Subcutaneous abdominal adipose tissue (tissue), 5 donors: ENCODE measurements at regions not wholly inside any gene's neighbourhood (a gene's known extent, or its start where the extent isn't known, plus 50 kb on each side); places are given as distances from the start of the nearest gene placed in this dataset.
"Not testable (repeated sequence)": the region's sequence is repeated elsewhere in the genome, so short reads cannot be mapped to it uniquely, and the experiment has no call there.

Experiments used
- H3K27ac ChIP-seq: one replicate; pipeline ENCODE4 v1.7.0; 2013; ENCODE audit warnings: low read depth, mild to moderate bottlenecking, inconsistent platforms, low read length, moderate library complexity
- H3K27me3 ChIP-seq, 5 donors: one replicate each; pipeline ENCODE4 v1.7.0; 2013; ENCODE audit warnings: low read length in 5 of 5, inconsistent platforms in 1 of 5; ENCODE audit not compliant: control insufficient read depth in 5 of 5, insufficient read depth in 4 of 5
- H3K36me3 ChIP-seq, 5 donors: one replicate each; pipeline ENCODE4 v1.7.0; 2013; ENCODE audit warnings: low read length in 5 of 5; ENCODE audit not compliant: control insufficient read depth in 5 of 5, insufficient read depth in 5 of 5
- H3K4me1 ChIP-seq, 5 donors: one replicate each; pipeline ENCODE4 v1.7.0; 2013; ENCODE audit warnings: low read length in 5 of 5, mild to moderate bottlenecking in 3 of 5, moderate library complexity in 1 of 5; ENCODE audit not compliant: control insufficient read depth in 5 of 5, insufficient read depth in 5 of 5
- H3K4me3 ChIP-seq, 5 donors: one replicate each; pipeline ENCODE4 v1.7.0; 2013; ENCODE audit warnings: low read length in 5 of 5, low read depth in 1 of 5
- H3K9ac ChIP-seq, 5 donors: one replicate each; pipeline ENCODE4 v1.7.0; 2013; ENCODE audit warnings: low read length in 5 of 5, mild to moderate bottlenecking in 4 of 5, moderate library complexity in 3 of 5
- H3K9me3 ChIP-seq, 5 donors: one replicate each; pipeline ENCODE4 v1.7.0; 2013; ENCODE audit warnings: low read length in 5 of 5; ENCODE audit not compliant: control insufficient read depth in 5 of 5
- donor health status: healthy.
- donor health status: healthy.
- donor health status: healthy.
- donor health status: healthy.
- donor health status: healthy.

GRCh38 chr9:118670011-118670953 lies 699.0 kb downstream of the BRINP1 start:
- H3K9me3 ChIP-seq: no peaks in the 10 kb centered on the region
- H3K27ac ChIP-seq: no peak overlapping the region
- H3K27me3 ChIP-seq: no peaks in the 10 kb centered on the region
- H3K4me1 ChIP-seq: no peaks in the 10 kb centered on the region
- H3K9ac ChIP-seq: no peak overlapping the region
- no peak overlapping the region for H3K4me3 ChIP-seq
- no peaks in the 10 kb centered on the region for H3K36me3 ChIP-seq

GRCh38 chr9:118674942-118675341 lies 694.3 kb downstream of the BRINP1 start:
- H3K27me3 ChIP-seq: no peaks in the 10 kb centered on the region
- no peak overlapping the region for H3K27ac ChIP-seq
- H3K4me3 ChIP-seq: no peak overlapping the region
- no peaks in the 10 kb centered on the region for H3K4me1 ChIP-seq
- no peak overlapping the region for H3K9ac ChIP-seq
- H3K9me3 ChIP-seq: no peaks in the 10 kb centered on the region
- H3K36me3 ChIP-seq: no peaks in the 10 kb centered on the region

GRCh38 chr9:118677936-118678653 lies 691.1 kb downstream of the BRINP1 start:
- H3K36me3 ChIP-seq, H3K4me3 ChIP-seq, H3K27me3 ChIP-seq, H3K9me3 ChIP-seq, H3K4me1 ChIP-seq, H3K9ac ChIP-seq, H3K27ac ChIP-seq: not testable (repeated sequence)

GRCh38 chr9:118686959-118687358 lies 682.3 kb downstream of the BRINP1 start:
- H3K4me1 ChIP-seq: no peaks in the 10 kb centered on the region
- no peak overlapping the region for H3K4me3 ChIP-seq
- H3K36me3 ChIP-seq: no peaks in the 10 kb centered on the region
- no peak overlapping the region for H3K9ac ChIP-seq
- no peaks in the 10 kb centered on the region for H3K27me3 ChIP-seq
- no peaks in the 10 kb centered on the region for H3K9me3 ChIP-seq
- no peak overlapping the region for H3K27ac ChIP-seq

GRCh38 chr9:118689280-118689679 lies 680.0 kb downstream of the BRINP1 start:
- no peaks in the 10 kb centered on the region for H3K27me3 ChIP-seq
- H3K36me3 ChIP-seq: no peaks in the 10 kb centered on the region
- H3K27ac ChIP-seq: no peak overlapping the region
- no peaks in the 10 kb centered on the region for H3K4me1 ChIP-seq
- no peaks in the 10 kb centered on the region for H3K9me3 ChIP-seq
- no peak overlapping the region for H3K4me3 ChIP-seq
- H3K9ac ChIP-seq: no peak overlapping the region

GRCh38 chr9:118692613-118693012 lies 676.6 kb downstream of the BRINP1 start:
- Histone ChIP-seq H3K27ac (no peak overlapping the region), H3K9ac (no peak overlapping the region)

GRCh38 chr9:118693645-118694044 lies 675.6 kb downstream of the BRINP1 start:
- H3K9ac ChIP-seq: no peak overlapping the region

More at GRCh38 chr9:118692613-118693012, 676.6 kb downstream of the BRINP1 start:
- H3K4me3 ChIP-seq: no peak overlapping the region
- H3K27me3 ChIP-seq: no peaks in the 10 kb centered on the region
- no peaks in the 10 kb centered on the region for H3K36me3 ChIP-seq
- H3K4me1 ChIP-seq: no peaks in the 10 kb centered on the region
- H3K9me3 ChIP-seq: no peaks in the 10 kb centered on the region

GRCh38 chr9:118695249-118695648 lies 674.0 kb downstream of the BRINP1 start:
- not testable (repeated sequence) for H3K36me3 ChIP-seq, H3K27me3 ChIP-seq, H3K9ac ChIP-seq, H3K4me3 ChIP-seq, H3K27ac ChIP-seq, H3K9me3 ChIP-seq, H3K4me1 ChIP-seq

More at GRCh38 chr9:118693645-118694044, 675.6 kb downstream of the BRINP1 start:
- Histone ChIP-seq H3K4me3 (no peak overlapping the region), H3K9me3 (no peaks in the 10 kb centered on the region), H3K4me1 (no peaks in the 10 kb centered on the region), H3K36me3 (no peaks in the 10 kb centered on the region), H3K27ac (no peak overlapping the region), H3K27me3 (no peaks in the 10 kb centered on the region)

GRCh38 chr9:118701985-118702384 lies 667.2 kb downstream of the BRINP1 start:
- Histone ChIP-seq H3K9ac (no peak overlapping the region), H3K27ac (no peak overlapping the region), H3K27me3 (no peaks in the 10 kb centered on the region), H3K4me1 (no peaks in the 10 kb centered on the region), H3K4me3 (no peak overlapping the region), H3K36me3 (no peaks in the 10 kb centered on the region), H3K9me3 (no peaks in the 10 kb centered on the region)

GRCh38 chr9:118711843-118712242 lies 657.4 kb downstream of the BRINP1 start:
- no peaks in the 10 kb centered on the region for H3K36me3 ChIP-seq
- no peaks in the 10 kb centered on the region for H3K4me1 ChIP-seq
- H3K27ac ChIP-seq: no peak overlapping the region
- no peaks in the 10 kb centered on the region for H3K27me3 ChIP-seq
- no peak overlapping the region for H3K4me3 ChIP-seq
- H3K9me3 ChIP-seq: no peaks in the 10 kb centered on the region
- H3K9ac ChIP-seq: no peak overlapping the region
